ENCODE measurements at regions not wholly inside any gene's neighbourhood (a gene's known extent, or its start where the extent isn't known, plus 50 kb on each side); places are given as distances from the start of the nearest gene placed in this dataset.
A peak's percentile ranks its signal among the peaks of the same experiment; 100 is the strongest.

DNA sequence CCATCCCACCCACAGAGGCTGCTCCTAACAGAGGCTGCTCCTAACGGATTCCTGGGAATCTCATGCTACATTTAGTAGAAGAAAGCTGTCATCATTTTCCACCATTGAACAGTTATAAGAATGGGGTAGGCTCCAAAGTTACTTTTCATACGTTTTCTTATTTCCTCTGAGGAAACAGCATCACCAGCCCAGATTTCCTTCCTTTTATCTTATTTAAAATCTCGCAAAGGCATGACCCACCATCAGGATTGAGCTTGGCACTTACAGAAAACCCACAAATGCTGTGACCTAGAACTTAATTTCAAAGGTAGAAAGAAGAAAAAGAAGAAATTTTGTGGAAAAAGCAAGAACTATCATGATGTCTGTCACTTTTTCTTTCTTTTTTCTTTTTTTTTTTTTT lies 168.0 kb downstream of the LY86 start:
- peaks cover 6% of the 10 kb centered on the region for H3K27me3 Mint-ChIP-seq (ENCODE audit: insufficient read depth, low read depth)
- Histone ChIP-seq H3K4me3 (no peak overlapping the region), H3K36me3 (no peaks in the 10 kb centered on the region), H3K4me1 (peaks cover 25% of the 10 kb centered on the region), H3K79me2 (ENCODE audit: low read depth) (no peaks in the 10 kb centered on the region), H3K4me2 (no peak overlapping the region), H3K9ac (no peak overlapping the region), H3K9me3 (ENCODE audit: low read depth) (no peaks in the 10 kb centered on the region), H4K20me1 (ENCODE audit: low read depth) (no peaks in the 10 kb centered on the region), H3K27me3 (no peaks in the 10 kb centered on the region), H3K27ac (no peak overlapping the region), H3F3A (ENCODE audit: low read depth) (peaks cover 7% of the 10 kb centered on the region), H2AFZ (replicated peaks) (no peak overlapping the region)
- H3K4me3 Mint-ChIP-seq, result no peak overlapping the region
- DNase-seq (ENCODE audit: low spot score), result no peak
- H3K36me3 Mint-ChIP-seq, result no peaks in the 10 kb centered on the region
- no peak overlapping the region for H3K27ac Mint-ChIP-seq
- no peaks in the 10 kb centered on the region for H3K9me3 Mint-ChIP-seq
- TF ChIP-seq, protein P1, sequence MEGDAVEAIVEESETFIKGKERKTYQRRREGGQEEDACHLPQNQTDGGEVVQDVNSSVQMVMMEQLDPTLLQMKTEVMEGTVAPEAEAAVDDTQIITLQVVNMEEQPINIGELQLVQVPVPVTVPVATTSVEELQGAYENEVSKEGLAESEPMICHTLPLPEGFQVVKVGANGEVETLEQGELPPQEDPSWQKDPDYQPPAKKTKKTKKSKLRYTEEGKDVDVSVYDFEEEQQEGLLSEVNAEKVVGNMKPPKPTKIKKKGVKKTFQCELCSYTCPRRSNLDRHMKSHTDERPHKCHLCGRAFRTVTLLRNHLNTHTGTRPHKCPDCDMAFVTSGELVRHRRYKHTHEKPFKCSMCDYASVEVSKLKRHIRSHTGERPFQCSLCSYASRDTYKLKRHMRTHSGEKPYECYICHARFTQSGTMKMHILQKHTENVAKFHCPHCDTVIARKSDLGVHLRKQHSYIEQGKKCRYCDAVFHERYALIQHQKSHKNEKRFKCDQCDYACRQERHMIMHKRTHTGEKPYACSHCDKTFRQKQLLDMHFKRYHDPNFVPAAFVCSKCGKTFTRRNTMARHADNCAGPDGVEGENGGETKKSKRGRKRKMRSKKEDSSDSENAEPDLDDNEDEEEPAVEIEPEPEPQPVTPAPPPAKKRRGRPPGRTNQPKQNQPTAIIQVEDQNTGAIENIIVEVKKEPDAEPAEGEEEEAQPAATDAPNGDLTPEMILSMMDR (IDR thresholded peaks at IDR 0.05), result no peak
- no peak for TF ChIP-seq EZH2phosphoT487 (IDR thresholded peaks at IDR 0.05)
- no peak for TF ChIP-seq EZH2 (IDR thresholded peaks at IDR 0.05)
- H3K4me1 Mint-ChIP-seq, result peaks cover 36% of the 10 kb centered on the region

DNA sequence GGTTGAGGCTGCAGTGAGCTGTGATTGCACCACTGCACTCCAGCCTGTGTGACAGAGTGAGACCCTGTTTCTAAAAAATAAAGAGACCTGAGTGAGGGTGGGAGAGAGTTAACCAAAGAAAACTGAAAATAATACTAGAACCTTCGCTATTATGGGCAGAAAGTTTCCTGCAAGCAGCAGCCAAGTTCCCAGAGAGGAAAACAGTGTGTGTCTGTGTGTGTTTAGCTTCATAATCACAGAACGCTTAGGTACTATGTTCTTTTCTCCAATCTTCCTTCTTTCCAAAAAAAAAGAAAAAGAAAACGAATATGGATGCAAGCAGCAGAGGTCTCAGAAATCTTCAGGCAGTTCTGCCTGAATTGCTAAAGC lies 170.0 kb downstream of the LY86 start:
- Mint-ChIP-seq H3K27me3 (ENCODE audit: insufficient read depth, low read depth) (peaks cover 9% of the 10 kb centered on the region), H3K4me3 (peak overlapping the region; percentile 69), H3K36me3 (no peaks in the 10 kb centered on the region), H3K27ac (peak overlapping the region; percentile 93), H3K9me3 (no peaks in the 10 kb centered on the region), H3K4me1 (peaks cover 23% of the 10 kb centered on the region)
- H3K36me3 ChIP-seq, result no peaks in the 10 kb centered on the region
- peak overlapping the region; percentile 20 for H3K4me3 ChIP-seq
- H3K79me2 ChIP-seq (ENCODE audit: low read depth), result no peaks in the 10 kb centered on the region
- no peak overlapping the region for H3K9ac ChIP-seq
- peaks cover 7% of the 10 kb centered on the region for H3K4me1 ChIP-seq
- no peaks in the 10 kb centered on the region for H3K9me3 ChIP-seq (ENCODE audit: low read depth)
- peak overlapping the region; percentile 94 for H2AFZ ChIP-seq (replicated peaks)
- no peak for DNase-seq (ENCODE audit: low spot score)
- TF ChIP-seq EZH2phosphoT487 (IDR thresholded peaks at IDR 0.05) (no peak), EZH2 (IDR thresholded peaks at IDR 0.05) (no peak)
- TF ChIP-seq, protein P1 (IDR thresholded peaks at IDR 0.05), result no peak
- no peak overlapping the region for H3K27ac ChIP-seq
- H3F3A ChIP-seq (ENCODE audit: low read depth), result no peaks in the 10 kb centered on the region
- no peaks in the 10 kb centered on the region for H4K20me1 ChIP-seq (ENCODE audit: low read depth)
- peak overlapping the region; percentile 64 for H3K4me2 ChIP-seq
- no peaks in the 10 kb centered on the region for H3K27me3 ChIP-seq

DNA sequence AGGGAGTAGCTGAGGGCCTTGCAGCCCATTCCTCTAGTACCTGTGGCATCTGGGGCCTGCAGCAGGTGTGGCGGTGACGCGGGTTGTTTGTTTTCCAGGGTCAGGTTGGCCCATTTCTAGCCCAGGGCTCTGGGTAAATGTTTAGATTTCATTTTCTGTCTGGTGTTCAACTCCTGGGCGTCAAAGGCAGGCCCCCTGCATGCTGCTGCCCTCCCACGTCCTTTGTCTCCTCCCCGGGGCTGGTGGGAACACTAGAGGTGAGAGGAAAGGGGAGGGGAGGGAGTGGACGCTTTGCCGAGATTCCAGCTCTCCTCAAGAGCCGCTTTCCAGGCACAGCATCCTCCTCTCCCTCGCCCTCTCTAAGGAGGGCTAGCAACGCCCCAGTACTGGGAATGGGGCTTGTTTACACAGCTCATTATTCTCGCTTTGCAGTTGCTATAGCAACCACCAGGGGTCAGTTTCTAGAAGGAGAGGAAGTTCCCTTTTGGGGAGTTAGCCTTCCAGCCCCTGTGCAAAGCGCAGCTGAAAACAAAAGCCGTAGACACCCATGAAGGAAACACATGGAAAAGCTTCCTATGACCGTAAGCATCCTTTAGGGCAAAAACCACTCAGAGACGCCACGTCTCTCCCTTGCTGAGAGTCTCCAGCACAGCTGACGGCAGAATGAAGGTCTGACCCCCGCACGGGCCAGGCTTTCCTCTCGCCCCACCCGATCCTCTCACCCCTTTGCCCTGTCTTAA lies 170.6 kb downstream of the LY86 start:
- no peak overlapping the region for H3K27ac ChIP-seq
- Mint-ChIP-seq H3K36me3 (no peaks in the 10 kb centered on the region), H3K9me3 (no peaks in the 10 kb centered on the region), H3K4me1 (peaks cover 23% of the 10 kb centered on the region), H3K4me3 (peak overlapping the region; percentile 69), H3K27me3 (ENCODE audit: insufficient read depth, low read depth) (peaks cover 9% of the 10 kb centered on the region), H3K27ac (peak overlapping the region; percentile 93)
- TF ChIP-seq EZH2phosphoT487 (IDR thresholded peaks at IDR 0.05) (no peak), EZH2 (IDR thresholded peaks at IDR 0.05) (no peak)
- TF ChIP-seq, protein P1 (IDR thresholded peaks at IDR 0.05), result peak; percentile 64
- H2AFZ ChIP-seq (replicated peaks), result peak overlapping the region; percentile 94
- H3K79me2 ChIP-seq (ENCODE audit: low read depth), result no peaks in the 10 kb centered on the region
- H3K27me3 ChIP-seq, result no peaks in the 10 kb centered on the region
- H3F3A ChIP-seq (ENCODE audit: low read depth), result no peaks in the 10 kb centered on the region
- peak overlapping the region; percentile 64 for H3K4me2 ChIP-seq
- no peaks in the 10 kb centered on the region for H3K9me3 ChIP-seq (ENCODE audit: low read depth)
- peak; percentile 92 for DNase-seq (ENCODE audit: low spot score)
- H3K9ac ChIP-seq, result no peak overlapping the region
- H4K20me1 ChIP-seq (ENCODE audit: low read depth), result no peaks in the 10 kb centered on the region
- peaks cover 7% of the 10 kb centered on the region for H3K4me1 ChIP-seq
- peak overlapping the region; percentile 20 for H3K4me3 ChIP-seq
- no peaks in the 10 kb centered on the region for H3K36me3 ChIP-seq

Data from neural progenitor cell (in vitro differentiated cells).